ENCODE measurements at regions not wholly inside any gene's neighbourhood (a gene's known extent, or its start where the extent isn't known, plus 50 kb on each side); places are given as distances from the start of the nearest gene placed in this dataset.

DNA sequence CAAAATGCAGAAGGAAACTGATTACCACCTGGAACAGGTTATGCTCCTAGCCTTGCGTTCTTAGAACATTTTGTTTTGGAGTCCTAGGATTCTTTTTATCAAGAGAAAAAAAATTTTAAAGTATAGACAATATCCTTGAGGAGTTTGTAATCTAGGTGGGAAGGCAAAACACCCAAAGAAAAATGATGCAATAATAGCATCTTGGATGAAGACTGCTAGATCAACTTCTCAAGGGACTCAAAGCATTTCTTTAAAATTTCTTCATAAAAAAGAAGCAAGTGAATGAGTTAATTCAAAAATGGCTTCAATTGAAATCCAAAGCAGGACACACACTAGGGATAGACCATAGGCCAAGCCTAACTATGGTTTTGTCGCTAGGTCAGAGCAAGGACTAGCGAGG, 515.8 kb upstream of the ZFHX3 start:
- DNase-seq, result no peak

DNA sequence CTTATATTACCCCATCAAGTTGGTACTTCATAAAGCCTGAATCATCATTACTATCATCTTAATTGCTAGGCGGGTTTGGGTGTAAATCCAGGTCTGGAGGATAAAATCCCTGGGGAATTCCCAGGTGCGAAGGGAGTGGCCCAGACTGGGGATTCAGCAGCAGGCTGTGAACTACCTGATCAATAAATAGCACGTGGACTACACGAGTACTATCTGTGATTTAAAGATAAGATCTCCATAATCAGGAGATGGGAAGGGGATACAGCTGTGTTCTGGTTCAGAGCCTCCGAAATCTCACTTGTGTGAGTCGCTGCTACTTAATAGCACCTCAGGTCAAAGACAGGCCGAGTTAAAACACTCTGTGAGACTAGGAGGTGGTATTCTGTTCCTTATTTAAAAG, 512.6 kb upstream of the ZFHX3 start:
- no peak for DNase-seq

DNA sequence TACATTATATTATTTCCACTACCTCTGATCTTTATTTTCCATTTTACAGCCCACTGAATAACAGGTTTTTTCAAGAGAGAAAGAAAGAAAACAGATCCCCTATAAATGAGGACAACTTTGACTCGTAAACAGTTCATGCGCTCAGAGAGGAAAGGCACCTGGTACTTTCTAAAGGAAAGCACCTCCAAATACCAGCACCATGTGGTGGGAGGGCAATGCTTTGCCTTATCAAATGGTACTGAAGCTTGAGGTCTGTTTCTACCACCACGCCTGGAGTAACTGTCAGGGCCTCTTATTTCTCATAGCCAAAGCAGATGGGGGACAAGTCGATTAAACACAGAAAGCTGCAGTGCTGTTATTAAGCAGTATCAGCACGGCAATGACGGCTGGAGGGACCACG, 510.3 kb upstream of the ZFHX3 start:
- no peak for DNase-seq

DNA sequence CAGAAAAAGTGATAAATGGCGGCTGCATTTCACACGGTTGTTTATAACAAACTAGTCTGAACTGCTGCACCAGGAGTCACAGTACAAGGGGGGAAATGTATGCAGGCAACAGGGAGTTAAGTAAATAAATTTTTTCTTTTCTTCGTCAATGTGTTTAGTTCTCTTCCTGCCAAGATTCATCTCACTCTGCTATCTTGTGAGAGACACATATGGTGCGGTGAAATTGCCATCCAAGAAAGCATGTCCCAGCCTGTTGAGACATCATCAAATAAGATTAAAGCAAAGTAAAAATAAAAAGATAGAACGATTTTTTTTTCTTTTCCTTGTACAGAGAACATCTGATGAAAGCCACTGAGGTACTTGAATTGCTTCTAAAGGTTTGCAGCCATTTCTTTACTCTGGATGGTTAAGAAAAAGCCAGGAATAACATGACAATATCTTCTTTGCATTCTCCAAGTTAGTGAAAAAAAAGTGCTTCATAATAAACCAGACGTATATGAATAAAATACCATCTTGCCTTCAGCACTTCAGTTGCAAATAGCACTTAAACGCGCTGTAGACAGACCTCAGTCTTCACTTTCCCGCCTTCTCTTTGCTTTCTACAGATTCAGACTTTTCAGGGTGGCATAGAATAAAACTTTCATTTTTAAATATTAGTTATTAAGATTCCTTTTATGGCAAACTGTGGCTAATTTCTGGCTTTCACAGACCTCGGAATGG, 506.2 kb upstream of the ZFHX3 start:
- DNase-seq, result no peak

DNA sequence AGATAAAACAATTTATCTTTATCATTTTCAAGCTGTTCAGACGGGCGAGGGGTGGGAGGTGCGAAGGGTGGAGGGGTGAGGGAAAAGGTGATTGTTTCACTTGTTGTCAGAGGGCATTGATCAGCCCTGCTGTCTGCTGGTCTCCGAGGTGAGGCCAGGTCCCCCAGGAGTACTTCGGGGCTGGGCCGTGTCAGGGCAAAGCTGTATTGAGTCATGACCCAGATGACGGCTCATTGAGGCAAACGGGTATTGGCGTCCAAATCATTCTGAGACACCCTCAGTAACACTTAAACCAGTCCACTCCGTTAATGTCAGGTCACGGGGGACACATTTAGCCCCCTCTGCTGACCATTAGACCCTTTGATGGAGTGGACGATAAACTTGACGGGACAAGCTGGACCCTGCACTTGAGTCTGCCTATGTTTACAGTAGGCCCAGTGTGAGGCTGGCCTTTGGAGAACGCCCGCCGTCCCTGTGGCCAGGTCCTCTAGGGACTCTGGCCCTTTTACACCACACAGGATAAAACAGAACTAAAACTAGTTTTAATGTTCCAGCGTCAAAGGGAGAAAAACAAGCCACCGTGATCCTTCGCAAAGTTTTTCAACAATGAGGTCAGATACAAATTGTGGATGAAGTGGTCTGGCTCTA, 502.2 kb upstream of the ZFHX3 start:
- no peak for DNase-seq

DNA sequence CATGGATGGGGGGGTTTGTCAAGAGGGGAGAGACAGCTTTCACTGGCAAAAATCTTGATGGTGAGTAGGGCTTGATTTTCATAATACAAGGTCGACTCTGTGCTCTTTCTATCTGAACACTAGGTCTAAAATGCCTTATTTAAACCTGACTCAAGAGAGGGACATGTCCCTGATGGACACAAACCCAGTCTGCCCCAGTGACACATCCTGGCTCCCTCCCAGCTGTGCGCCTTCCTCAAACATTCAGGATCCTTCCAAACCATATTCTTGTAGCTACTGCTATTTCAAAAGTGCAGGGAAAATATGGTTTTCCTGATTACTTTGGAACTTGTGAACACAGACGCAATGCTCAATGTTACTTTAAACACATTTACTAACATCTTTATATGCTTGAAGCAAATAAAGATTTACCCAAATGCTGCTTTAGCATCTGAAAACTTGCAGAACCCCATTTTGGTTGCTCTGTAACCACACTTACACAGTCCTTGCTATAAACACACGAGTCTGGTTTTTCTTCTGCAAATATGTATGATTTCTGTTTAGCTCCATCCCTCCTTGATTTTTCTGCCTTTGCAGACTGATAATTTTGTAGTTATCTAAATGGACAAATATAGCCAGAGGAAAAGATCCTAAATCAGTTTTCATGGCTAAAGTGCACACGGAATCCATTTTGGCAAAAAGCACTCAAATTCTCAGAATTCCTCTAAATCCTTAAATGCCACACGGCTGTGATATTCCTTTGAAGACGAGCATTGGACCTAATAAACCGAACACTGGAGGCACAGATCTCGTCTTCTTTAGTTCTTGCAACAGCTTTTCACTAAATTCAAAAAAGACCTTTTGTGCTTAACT, 499.9 kb upstream of the ZFHX3 start:
- DNase-seq, result no peak

DNA sequence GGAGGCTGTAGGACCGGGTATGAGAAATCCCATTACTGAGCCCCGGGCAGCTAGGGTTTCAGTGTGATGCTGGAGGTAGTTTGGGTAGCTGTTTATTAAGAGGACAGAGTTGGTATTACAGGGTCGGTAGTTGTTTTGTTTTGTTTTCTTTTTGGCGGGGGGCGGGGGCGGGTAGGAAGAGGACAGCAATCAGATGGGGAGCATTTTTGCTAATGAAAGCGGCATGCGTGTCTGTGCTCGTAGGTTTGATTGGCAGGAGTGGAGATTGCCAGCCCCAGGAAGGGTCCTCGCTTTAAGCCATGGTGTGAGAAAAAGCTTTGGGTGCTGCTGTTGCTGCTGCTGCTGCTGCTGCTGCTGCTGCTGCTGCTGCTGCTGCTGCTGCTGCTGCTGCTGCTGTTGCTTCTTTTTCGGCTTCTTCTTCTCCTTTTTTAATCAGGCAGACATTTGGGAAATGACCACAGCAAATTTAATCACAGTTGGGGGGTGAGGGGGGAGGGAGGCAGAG, 498.5 kb upstream of the ZFHX3 start:
- no peak for DNase-seq

DNA sequence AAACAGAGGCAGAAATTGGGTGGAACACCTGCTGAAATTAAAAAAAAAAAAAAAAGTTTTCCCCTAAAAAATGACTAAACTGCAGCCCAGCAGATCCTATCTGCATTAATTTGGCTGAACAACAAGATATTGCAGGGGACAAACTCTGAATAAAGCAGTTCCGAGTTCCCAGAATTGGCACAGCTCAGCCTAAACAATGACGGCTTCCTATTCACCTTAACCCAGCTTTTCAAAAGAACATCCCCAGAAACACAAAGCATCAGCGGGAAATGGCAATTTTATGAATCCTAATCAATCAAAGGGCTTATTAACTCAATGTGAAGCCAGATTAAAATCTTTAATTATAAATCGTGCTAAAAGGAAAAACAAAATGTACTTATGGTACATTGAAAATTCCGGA, 497.8 kb upstream of the ZFHX3 start:
- DNase-seq, result no peak

DNA sequence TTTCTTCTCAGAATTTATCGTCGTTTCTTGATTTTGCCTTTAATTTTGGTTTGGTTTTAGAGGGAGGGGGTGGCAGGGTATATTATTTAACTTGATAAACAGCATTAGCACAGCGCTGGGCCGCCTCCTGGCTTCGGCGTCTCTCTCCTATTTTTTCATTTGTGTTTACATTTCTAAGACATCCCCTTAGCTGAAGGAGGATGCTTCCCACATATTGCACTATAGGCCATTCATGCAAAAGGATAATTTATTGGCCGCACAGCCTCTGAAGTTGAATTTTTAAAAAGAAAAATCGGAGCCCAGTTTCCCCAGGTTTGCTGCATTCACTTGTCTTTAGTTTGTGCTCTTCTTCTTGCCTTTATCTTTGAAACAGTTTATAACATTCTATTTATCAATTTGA, 497.4 kb upstream of the ZFHX3 start:
- DNase-seq, result no peak

DNA sequence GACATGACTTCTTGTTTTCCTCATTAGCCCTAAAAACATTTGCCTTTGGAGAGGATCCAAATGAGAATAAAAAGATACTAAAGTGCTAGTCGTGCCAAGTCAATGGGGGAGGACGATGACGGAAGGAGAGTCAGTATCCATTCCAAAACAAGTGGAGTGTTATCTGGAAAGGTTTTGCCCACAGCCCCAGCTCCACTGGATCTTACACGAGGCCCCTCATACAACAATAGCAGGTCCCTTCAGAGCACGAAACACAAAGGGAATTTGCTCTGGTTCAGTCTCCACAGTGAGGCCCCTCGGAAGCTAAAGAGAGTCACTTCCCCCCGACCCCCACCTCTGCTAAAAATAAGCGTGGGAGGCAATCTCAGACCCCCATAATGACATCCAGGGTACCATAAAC, 496.9 kb upstream of the ZFHX3 start:
- no peak for DNase-seq

DNA sequence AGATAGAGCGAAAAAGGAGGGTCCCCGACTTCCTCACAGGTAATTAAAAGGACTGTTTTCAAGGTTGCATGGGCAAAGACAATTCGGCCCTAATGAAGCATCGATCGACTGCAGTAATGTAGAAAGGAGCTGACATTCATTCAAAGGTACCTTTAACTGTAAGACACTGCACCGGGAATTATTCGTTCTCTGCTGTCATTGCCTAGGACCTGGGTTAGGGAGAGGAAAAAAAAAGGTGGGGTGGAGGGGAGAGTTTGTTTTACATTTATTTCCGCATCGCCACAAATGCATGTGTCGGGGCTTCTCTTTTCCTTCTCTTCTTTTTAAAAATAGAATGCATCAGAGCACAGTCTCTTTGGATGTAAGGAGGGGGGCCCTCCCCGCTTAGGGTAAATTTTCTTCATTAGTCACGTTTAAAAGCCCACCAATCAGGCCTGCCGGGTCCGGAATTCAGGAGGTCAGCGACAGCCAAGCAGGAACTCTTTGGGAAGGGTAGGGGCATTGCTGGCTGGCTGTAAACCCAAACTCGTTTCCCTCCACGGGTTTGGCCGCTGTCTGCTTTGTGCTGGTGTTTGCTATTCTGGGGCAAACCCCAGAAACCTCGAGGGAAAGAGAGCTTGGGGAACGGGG, 496.2 kb upstream of the ZFHX3 start:
- no peak for DNase-seq

DNA sequence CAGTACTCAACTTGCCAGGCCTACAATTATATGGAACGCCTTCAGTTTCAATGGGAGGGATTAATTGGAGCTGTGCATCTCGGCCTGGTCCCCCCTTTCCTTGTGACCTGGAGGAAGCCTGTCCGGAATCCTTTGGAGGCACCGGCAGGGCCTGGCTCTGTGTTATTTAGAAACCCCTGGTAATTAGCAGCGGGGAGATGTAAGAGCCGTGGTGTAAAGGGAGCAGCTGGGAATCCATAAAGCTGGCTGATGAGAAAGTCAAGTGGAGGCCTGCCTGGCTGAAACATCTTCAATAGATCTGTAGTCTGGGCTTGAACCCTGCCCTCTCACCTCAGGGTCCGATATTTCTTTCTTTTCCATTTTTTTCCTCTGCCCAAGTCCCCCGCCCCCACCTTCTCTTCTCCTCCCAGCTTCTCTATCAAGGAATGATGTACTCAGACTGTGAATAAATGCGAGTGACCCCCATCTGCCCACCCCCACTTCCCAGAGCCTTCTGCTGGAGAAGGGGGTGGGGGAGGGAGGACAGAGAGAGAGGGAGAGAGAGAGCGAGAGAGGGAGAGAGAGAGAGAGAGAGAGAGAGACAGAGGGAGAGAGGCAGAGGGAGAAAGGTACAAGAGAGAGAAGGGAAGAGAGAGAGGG, 495.5 kb upstream of the ZFHX3 start:
- no peak for DNase-seq

DNA sequence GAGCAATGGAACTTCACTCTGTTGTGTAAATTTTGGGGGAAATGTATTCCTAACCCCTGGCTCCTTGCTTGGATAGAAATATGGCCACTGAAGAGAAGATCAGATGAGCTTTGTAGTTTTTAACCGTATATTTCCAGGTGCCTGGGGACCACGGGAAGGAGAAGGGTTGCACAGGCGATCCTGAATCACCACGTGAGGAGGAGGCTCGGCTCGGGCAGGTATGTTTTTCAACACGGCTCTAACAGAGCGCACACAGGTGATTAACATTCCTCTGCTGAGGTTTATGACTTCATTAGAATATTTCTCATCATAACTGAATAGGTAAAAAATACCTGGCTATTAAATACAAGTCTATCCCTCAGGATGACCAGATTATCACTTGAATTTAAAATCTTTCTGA, 495.0 kb upstream of the ZFHX3 start:
- no peak for DNase-seq

DNA sequence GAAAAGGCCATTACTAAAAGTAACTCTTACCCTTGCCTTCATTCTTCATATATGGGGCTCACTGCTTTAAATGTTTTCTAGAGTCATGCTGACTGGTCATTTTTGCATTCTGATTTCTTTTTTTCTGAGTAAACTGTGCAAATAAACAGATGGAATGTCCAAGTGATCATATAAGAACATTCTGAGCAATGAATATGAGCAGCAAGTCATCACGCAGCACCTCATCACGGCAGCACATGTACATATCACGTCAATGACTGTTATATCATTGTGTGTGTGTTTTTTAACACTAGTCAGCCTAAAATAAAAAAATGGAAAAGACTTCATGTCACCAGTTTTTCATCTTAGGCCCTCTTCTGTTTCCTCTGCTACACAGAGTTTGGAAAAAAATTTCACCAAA, 490.0 kb upstream of the ZFHX3 start:
- DNase-seq, result no peak

DNA sequence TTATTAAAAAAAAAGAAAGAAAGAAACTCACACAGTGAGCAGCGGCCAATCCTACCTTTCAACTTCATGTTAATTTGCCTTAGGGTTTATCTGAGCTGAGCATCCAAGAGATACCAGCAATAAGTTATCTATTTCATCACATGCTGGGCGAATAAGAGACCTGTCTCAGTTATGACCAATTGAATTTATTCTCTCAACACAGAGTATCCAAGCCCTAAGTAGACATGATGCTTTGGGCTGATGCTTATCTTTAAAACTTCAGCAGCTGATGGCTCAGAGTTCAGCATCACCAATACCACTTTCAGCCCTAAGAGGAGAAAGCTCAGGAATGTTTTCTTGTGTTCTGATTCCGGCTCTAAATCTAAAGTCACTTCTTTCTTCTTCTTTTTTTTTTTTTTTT, 489.0 kb upstream of the ZFHX3 start:
- DNase-seq, result no peak

DNA sequence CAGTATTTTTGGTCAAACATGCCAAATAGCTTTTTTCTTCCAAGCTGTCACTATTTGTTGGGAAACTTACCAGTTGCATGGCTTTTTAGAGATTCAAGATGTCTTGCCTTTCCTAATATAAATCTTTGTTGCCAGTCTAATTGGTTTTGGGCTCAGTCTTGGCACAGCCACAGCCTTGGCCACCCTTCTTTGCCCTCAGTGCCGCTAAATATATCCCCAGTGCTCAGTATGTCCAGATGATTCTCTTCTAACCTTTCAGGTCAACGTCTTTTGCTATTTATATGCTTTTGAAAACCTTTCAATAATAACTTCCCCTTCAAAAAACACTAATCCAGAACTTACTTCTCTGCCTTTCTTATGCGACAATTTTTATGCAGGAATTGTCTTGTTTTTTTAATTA, 483.1 kb upstream of the ZFHX3 start:
- no peak for DNase-seq

DNA sequence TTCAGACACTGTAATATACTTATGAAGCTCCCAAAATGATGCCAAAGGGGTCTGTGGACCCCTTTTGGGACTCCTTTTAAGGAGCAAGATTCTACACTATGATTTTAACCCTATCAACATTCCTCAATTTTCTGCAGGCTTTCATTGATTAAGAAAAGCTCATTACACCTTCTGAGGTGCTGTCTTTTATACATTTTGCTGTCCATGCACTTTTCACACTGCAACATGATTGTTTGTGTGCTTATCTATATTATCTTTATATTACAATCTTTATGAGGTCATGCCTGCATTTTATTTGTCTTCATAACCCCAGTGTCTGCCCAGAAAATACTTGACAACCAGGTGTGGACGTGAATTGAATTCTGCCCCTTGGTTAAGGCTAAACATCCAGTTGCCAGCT, 482.6 kb upstream of the ZFHX3 start:
- no peak for DNase-seq

DNA sequence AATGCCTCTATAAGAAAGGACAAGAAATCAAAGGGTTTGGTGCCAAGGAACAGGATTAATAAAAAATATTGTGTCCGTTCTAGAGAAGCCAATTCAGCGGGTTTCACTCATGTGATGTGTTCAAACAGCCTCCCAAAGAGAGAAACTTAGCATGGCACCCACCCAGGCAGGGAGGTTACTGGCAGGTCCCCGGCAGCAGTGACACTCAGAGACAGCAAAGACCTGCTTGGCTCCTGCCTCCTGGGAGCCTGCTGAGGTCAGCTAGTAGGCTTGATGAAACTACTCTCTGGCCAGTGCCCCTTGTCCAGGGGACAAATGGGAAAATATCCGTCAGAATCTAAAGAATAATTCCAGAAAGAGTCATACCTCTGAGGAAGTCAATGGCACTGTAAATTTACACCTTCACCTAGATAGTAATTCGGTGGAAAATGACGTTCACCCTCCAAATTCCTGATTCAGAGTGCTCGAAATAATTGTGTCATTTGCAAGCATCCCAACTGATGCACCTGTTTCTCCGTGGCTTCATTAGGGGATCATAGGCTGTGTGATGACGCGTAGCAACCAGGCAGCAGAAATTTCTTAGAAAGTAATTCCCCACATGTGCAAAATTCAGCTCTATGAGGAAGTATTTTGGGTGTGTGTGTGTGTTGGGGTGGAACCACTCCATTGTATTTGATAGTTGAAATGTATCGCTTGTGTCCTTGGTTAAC, 481.5 kb upstream of the ZFHX3 start:
- DNase-seq, result no peak

DNA sequence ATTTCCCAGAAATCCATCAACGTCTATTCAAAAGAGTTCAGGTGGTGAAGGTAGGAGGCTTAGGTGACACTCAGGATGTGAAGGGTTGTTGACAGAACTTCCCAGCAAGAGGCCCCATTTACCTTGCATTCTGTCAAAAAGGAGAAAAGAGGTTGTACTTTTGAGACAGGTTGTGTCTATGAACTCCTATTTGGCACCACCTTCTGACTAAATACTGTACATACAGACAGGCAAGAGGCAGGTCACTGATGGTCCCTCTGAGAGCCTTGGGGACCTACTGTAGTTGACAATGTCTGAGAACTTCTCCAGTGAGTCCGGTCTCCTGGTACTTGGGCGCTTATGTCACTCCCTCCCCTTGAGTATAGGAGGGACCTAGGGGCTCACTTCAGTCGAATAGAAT, 479.3 kb upstream of the ZFHX3 start:
- DNase-seq, result no peak

DNA sequence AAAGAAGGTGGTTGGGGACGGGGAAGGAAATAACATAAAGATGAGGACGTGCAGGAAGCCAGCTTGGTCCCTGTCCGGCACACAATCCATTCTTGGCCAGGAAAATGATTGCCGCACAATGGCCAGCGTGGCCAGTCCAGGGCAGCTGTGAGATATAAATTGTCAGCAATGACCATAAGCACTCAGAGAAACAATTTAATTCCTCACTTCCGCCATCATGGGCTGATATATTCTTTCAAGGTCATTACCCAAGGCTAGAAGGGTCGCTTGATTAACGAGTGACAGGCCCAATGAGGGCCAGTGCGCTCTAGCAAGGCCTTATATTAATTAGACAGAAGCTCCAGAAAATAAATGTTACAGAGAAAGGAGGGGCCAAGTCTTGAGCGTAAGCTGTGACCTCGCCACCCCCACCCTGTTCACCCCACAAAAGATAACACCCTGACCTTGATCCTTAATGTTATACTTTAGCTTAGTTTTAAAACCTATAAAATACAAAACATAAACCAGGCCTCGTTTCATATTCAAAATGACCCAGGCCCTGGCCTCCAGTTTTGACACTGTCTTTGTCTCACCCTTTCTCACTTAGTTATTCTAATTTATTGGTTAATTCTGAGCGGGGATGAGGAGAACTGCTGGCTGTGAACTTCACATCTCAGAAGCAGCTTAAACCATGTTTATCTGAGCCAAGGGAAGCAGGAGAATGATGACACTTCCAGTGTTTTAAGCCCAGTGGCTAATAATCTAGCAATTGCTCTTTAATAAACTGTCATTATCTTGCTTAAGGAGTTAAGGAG, 478.3 kb upstream of the ZFHX3 start:
- no peak for DNase-seq

DNA sequence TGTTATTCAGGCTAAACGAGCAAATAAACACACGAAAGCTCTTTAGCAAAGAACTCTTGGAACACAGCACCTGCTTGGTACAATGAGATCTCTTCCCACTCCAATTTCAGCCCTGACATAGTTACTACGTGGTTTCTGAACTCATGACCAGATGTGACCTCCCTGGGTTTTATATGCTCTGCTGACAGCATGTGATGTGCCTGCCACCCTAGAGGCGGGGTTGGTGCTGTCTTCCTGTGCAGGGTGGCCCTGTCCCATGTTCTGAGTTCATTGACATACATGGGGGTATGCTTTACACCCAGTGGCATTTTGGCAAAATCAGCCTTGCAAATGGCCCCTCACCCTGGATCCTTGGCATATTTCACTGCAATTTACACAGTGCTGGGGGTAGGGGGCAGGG, 475.3 kb upstream of the ZFHX3 start:
- no peak for DNase-seq
